Iris pigment epithelial cell (primary cell): ENCODE measurements at regions not wholly inside any gene's neighbourhood (a gene's known extent, or its start where the extent isn't known, plus 50 kb on each side); places are given as distances from the start of the nearest gene placed in this dataset.
A peak's percentile ranks its signal among the peaks of the same experiment; 100 is the strongest.

Experiments
- DNase-seq: peaks from one replicate; pipeline ENCODE4 v3.0.0-alpha.2; 2011; ENCODE audit warnings: low read depth

- no peak for DNase-seq
These were observed 53.3 kb downstream of the FOXD1 start for GRCh38 chr5:73395256-73395655.

GRCh38 chr5:73394610-73395009, 54.0 kb downstream of the FOXD1 start:
- no peak for DNase-seq

- no peak for DNase-seq
These were observed 54.7 kb downstream of the FOXD1 start for GRCh38 chr5:73393611-73394489.

- DNase-seq = no peak
These were observed 55.8 kb downstream of the FOXD1 start for GRCh38 chr5:73392775-73393174.

- no peak for DNase-seq
These were observed 57.1 kb downstream of the FOXD1 start for GRCh38 chr5:73391441-73391881.

GRCh38 chr5:73390972-73391371, 57.6 kb downstream of the FOXD1 start:
- no peak for DNase-seq

- no peak for DNase-seq
These were observed 59.8 kb downstream of the FOXD1 start for GRCh38 chr5:73388740-73389139.

GRCh38 chr5:73388306-73388684, 60.3 kb downstream of the FOXD1 start:
- no peak for DNase-seq

- DNase-seq = no peak
These were observed 60.8 kb downstream of the FOXD1 start for GRCh38 chr5:73387601-73388305.

GRCh38 chr5:73387149-73387591, 61.4 kb downstream of the FOXD1 start:
- DNase-seq = no peak

- DNase-seq = no peak
These were observed 63.7 kb downstream of the FOXD1 start for GRCh38 chr5:73384861-73385260.

GRCh38 chr5:73382401-73382740, 66.2 kb downstream of the FOXD1 start:
- no peak for DNase-seq

- no peak for DNase-seq
These were observed 66.8 kb downstream of the FOXD1 start for GRCh38 chr5:73381590-73382400.

GRCh38 chr5:73380710-73381589, 67.6 kb downstream of the FOXD1 start:
- no peak for DNase-seq

- no peak for DNase-seq
These were observed 68.5 kb downstream of the FOXD1 start for GRCh38 chr5:73380041-73380440.

GRCh38 chr5:73379435-73379834, 69.1 kb downstream of the FOXD1 start:
- DNase-seq = no peak

GRCh38 chr5:73378765-73379164, 69.8 kb downstream of the FOXD1 start:
- DNase-seq = no peak

GRCh38 chr5:73378070-73378469, 70.5 kb downstream of the FOXD1 start:
- DNase-seq = no peak

GRCh38 chr5:73376618-73377170, 71.9 kb downstream of the FOXD1 start:
- DNase-seq = peak; percentile 71

- no peak for DNase-seq
These were observed 72.6 kb downstream of the FOXD1 start for GRCh38 chr5:73375949-73376348.

- DNase-seq = no peak
These were observed 73.4 kb downstream of the FOXD1 start for GRCh38 chr5:73375191-73375545.
